Skeletal muscle tissue (tissue), 3 donors: ENCODE measurements at regions not wholly inside any gene's neighbourhood (a gene's known extent, or its start where the extent isn't known, plus 50 kb on each side); places are given as distances from the start of the nearest gene placed in this dataset.
"Not testable (repeated sequence)": the region's sequence is repeated elsewhere in the genome, so short reads cannot be mapped to it uniquely, and the experiment has no call there.

Source experiments
- H3K27ac ChIP-seq: one replicate; pipeline ENCODE4 v1.7.0; 2013; ENCODE audit warnings: mild to moderate bottlenecking, low read depth, low read length, inconsistent platforms
- H3K27me3 ChIP-seq, 3 donors: one replicate each; pipeline ENCODE4 v1.7.0; 2013; ENCODE audit warnings: low read length in 3 of 3; ENCODE audit not compliant: control insufficient read depth in 3 of 3, insufficient read depth in 3 of 3
- H3K36me3 ChIP-seq, 3 donors: one replicate each; pipeline ENCODE4 v1.7.0; 2013; ENCODE audit warnings: low read length in 3 of 3; ENCODE audit not compliant: control insufficient read depth in 3 of 3, insufficient read depth in 3 of 3
- H3K4me1 ChIP-seq, 3 donors: one replicate each; pipeline ENCODE4 v1.7.0; 2013; ENCODE audit warnings: low read length in 3 of 3, mild to moderate bottlenecking in 3 of 3; ENCODE audit not compliant: control insufficient read depth in 3 of 3, insufficient read depth in 3 of 3
- H3K4me3 ChIP-seq, 3 donors: one replicate each; pipeline ENCODE4 v1.7.0; 2013; ENCODE audit warnings: low read length in 3 of 3
- H3K9ac ChIP-seq, 3 donors: one replicate each; pipeline ENCODE4 v1.7.0; 2013; ENCODE audit warnings: low read length in 3 of 3, mild to moderate bottlenecking in 3 of 3, moderate library complexity in 2 of 3, low read depth in 1 of 3
- H3K9me3 ChIP-seq, 3 donors: one replicate each; pipeline ENCODE4 v1.7.0; 2013; ENCODE audit warnings: low read length in 3 of 3; ENCODE audit not compliant: control insufficient read depth in 3 of 3
- donor health status: Osteomylitis.

- peaks cover 22 to 53% (median 45%) of the 10 kb centered on the region in 3 donors for H3K36me3 ChIP-seq
- not testable (repeated sequence) for H3K9ac ChIP-seq, H3K27me3 ChIP-seq, H3K9me3 ChIP-seq, H3K4me3 ChIP-seq, H3K27ac ChIP-seq, H3K4me1 ChIP-seq
These were observed 156.7 kb downstream of the UTRN start for GRCh38 chr6:144441801-144442200.

GRCh38 chr6:144443157-144443556 lies 158.0 kb downstream of the UTRN start:
- Histone ChIP-seq H3K27ac (no peak overlapping the region), H3K4me1 (no peaks in the 10 kb centered on the region), H3K36me3 (peaks cover 19 to 45% (median 44%) of the 10 kb centered on the region in 3 donors)

GRCh38 chr6:144447472-144447871 lies 162.3 kb downstream of the UTRN start:
- Histone ChIP-seq H3K27ac (no peak overlapping the region), H3K4me1 (no peaks in the 10 kb centered on the region), H3K9ac (no peak overlapping the region), H3K9me3 (no peaks in the 10 kb centered on the region), H3K27me3 (no peaks in the 10 kb centered on the region), H3K36me3 (peaks cover 2 to 30% (median 30%) of the 10 kb centered on the region in 3 donors), H3K4me3 (no peak overlapping the region)

More at GRCh38 chr6:144443157-144443556, 158.0 kb downstream of the UTRN start:
- H3K4me3 ChIP-seq, result no peak overlapping the region
- H3K9me3 ChIP-seq, result no peaks in the 10 kb centered on the region
- no peak overlapping the region for H3K9ac ChIP-seq
- no peaks in the 10 kb centered on the region for H3K27me3 ChIP-seq

DNA sequence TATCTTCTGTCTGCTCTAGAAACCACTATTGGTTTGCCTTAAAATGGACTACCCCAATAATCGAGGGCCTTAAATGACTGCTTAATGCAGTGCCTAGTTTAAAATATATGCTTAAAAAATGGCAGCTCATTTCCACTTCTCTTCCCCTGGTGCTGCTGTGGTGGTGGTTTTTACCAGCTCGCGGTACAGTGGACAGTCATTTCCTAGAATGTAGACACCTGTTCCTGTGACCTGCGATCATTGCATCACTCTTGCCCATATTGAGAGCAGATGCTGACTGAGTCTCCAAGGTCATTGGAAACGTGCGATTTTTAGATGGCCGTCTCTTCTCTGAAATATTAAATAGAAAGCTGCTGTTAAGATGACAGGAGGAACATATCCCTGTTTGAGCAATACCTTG lies 164.1 kb downstream of the UTRN start:
- Histone ChIP-seq H3K9ac (no peak overlapping the region), H3K4me3 (no peak overlapping the region), H3K9me3 (no peaks in the 10 kb centered on the region), H3K27ac (no peak overlapping the region), H3K4me1 (no peaks in the 10 kb centered on the region), H3K27me3 (no peaks in the 10 kb centered on the region), H3K36me3 (peaks cover 2 to 30% (median 24%) of the 10 kb centered on the region in 3 donors)

DNA sequence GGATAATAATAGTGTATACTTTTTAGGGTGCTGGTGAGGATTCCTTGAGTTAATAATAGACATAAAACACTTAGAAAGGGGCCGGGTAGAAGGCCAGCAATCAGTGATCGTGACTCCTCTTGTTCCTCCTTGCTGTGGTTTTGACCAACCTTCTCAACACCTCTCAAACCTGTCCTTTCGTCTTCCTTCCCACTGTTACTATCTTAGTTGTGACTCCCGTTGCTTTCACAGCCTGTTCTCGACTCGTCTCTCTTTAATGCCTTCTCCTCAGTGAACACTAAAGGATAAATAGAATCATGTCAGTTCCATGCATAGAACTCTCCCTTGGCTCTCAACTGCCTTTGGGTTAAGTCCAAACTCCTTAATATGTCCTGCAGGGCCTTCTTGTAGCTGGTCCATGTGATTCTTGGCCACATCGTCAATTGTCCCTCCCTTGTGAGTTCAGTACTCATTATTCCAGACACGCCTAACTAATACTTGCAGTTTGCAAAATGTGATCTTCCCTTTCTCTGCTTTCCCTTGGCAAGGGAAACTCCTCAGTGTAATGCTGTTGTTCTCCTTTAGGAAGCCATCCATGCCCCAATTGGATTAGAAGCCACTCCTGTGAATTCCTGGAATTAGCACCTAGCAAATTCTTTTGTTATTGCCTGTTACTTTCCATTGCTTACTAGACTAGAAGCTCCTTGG lies 164.9 kb downstream of the UTRN start:
- H3K27me3 ChIP-seq, result no peaks in the 10 kb centered on the region
- no peaks in the 10 kb centered on the region for H3K4me1 ChIP-seq
- H3K36me3 ChIP-seq, result peaks cover 2 to 34% (median 29%) of the 10 kb centered on the region in 3 donors
- no peak overlapping the region for H3K9ac ChIP-seq
- H3K9me3 ChIP-seq, result no peaks in the 10 kb centered on the region
- H3K27ac ChIP-seq, result no peak overlapping the region
- H3K4me3 ChIP-seq, result no peak overlapping the region

DNA sequence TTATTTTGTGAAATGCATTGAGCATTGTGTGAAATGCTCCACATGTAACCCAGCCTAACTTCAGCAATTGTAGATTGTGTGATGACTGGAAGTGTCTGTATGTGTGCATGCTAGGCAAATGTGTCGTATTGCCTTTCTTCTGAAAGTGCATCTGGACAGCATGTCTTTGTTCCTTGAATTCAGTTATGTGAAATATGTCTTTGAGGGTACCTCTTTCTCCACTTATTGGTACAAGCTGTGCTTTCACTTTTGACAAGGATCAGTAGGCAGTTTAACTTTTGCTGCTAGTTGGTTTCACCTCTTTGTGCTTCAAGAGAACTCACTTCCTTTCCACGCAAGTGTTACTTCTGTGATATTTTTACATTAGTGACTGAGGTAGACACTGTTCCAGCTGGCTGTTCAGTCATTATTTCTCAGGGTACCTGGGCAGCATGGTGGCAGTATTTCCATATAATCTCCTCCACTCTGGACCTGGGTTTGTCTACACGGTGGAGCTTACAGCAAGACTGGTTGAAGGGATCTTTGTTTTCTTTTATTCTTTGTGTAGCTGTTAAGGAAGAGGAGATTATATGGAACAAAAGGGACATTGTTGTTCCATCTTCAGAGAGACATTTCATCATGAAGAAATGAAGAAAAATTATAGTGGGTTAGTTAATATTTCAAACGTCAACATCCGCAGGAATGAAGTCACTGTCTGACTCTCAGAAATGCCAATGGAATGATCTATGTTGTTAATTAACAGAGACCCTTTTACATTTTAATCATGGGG lies 175.4 kb downstream of the UTRN start:
- H3K36me3 ChIP-seq, result peaks cover 8 to 40% (median 38%) of the 10 kb centered on the region in 3 donors
- no peaks in the 10 kb centered on the region for H3K27me3 ChIP-seq
- no peak overlapping the region for H3K27ac ChIP-seq
- no peaks in the 10 kb centered on the region for H3K4me1 ChIP-seq
- no peak overlapping the region for H3K4me3 ChIP-seq
- H3K9me3 ChIP-seq, result no peaks in the 10 kb centered on the region
- no peak overlapping the region for H3K9ac ChIP-seq

DNA sequence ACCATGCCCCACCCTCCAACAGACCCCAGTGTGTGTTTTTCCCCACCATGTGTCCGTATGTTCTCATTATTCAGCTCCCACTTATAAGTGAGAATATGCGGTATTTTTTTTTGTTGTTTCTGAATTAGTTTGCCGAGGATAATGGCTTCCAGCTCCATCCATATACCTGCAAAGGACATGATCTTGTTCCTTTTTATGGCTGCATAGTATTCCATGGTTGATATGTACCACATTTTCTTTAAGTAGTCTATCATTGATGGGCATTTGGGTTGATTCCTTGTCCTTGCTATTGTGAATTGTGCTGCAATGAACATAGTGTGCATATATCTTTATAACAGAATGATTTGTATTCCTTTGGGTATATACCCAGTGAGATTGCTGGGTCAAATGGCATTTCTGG lies 176.9 kb downstream of the UTRN start:
- no peak overlapping the region for H3K4me3 ChIP-seq
- no peak overlapping the region for H3K9ac ChIP-seq
- no peak overlapping the region for H3K27ac ChIP-seq
- no peaks in the 10 kb centered on the region for H3K27me3 ChIP-seq
- no peaks in the 10 kb centered on the region for H3K9me3 ChIP-seq
- peaks cover 8 to 41% (median 38%) of the 10 kb centered on the region in 3 donors for H3K36me3 ChIP-seq
- H3K4me1 ChIP-seq, result peaks cover 0 to 2% (median 0%) of the 10 kb centered on the region in 3 donors

- peaks cover 0 to 26% (median 13%) of the 10 kb centered on the region in 3 donors for H3K36me3 ChIP-seq
- no peaks in the 10 kb centered on the region for H3K27me3 ChIP-seq
- no peak overlapping the region for H3K27ac ChIP-seq
- no peaks in the 10 kb centered on the region for H3K9me3 ChIP-seq
- H3K9ac ChIP-seq, result no peak overlapping the region
- no peak overlapping the region for H3K4me3 ChIP-seq
- H3K4me1 ChIP-seq, result peaks cover 0 to 2% (median 0%) of the 10 kb centered on the region in 3 donors
These were observed 181.6 kb downstream of the UTRN start for GRCh38 chr6:144466716-144467115.

GRCh38 chr6:144467172-144467762 lies 182.1 kb downstream of the UTRN start:
- H3K4me1 ChIP-seq, result peaks cover 0 to 2% (median 0%) of the 10 kb centered on the region in 3 donors
- H3K36me3 ChIP-seq, result peaks cover 0 to 22% (median 13%) of the 10 kb centered on the region in 3 donors
- H3K27ac ChIP-seq, result no peak overlapping the region
- no peak overlapping the region for H3K9ac ChIP-seq
- no peaks in the 10 kb centered on the region for H3K9me3 ChIP-seq
- no peak overlapping the region for H3K4me3 ChIP-seq
- no peaks in the 10 kb centered on the region for H3K27me3 ChIP-seq

DNA sequence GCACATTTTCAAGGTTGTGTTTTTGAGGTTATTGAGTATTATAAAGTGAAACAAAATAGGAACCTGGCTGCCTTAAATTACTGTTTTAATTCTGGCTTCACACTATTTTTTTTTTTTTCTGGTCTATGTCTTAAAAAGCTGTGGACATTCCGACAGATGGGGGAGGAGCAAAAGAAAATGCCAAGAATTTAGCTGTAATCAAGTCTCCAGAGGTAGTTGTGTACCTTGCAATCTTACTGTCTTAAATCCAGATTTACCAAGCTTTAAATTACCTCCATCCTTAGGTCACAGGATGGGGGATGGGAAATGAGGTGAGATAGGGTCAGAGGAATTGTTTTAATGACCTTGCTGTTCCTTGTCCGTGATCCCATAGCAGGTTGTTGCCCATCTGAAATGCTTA lies 182.8 kb downstream of the UTRN start:
- Histone ChIP-seq H3K9ac (no peak overlapping the region), H3K36me3 (peaks cover 0 to 20% (median 9%) of the 10 kb centered on the region in 3 donors), H3K4me3 (no peak overlapping the region), H3K9me3 (no peaks in the 10 kb centered on the region), H3K27ac (no peak overlapping the region), H3K4me1 (peaks cover 0 to 2% (median 0%) of the 10 kb centered on the region in 3 donors), H3K27me3 (no peaks in the 10 kb centered on the region)
